COR-L47 (cell line): ENCODE measurements at regions not wholly inside any gene's neighbourhood (a gene's known extent, or its start where the extent isn't known, plus 50 kb on each side); places are given as distances from the start of the nearest gene placed in this dataset.
"Not testable (repeated sequence)": the region's sequence is repeated elsewhere in the genome, so short reads cannot be mapped to it uniquely, and the experiment has no call there.

Source experiments
- DNase-seq: peaks from one replicate; lab custom pipeline; 2025; lab: John Stamatoyannopoulos, UW

DNA sequence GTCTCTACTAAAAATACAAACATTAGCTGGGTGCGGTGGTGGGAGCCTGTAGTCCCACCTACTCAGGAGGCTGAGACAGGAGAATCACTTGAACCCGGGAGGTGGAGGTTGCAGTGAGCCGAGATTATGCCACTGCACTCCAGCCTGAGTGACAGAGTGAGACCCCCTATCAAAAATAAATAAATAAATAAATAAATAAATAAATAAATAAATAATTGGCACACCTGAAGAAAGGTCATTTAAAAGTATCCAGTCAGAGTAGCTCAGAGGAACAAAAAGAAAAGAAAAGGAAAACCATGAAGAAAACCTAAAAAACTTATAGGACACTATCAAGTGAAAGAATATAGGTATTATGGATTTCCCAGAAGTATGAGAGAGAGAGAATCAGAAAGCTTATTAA is 330.1 kb upstream of the AR start:
- not testable (repeated sequence) for DNase-seq

DNA sequence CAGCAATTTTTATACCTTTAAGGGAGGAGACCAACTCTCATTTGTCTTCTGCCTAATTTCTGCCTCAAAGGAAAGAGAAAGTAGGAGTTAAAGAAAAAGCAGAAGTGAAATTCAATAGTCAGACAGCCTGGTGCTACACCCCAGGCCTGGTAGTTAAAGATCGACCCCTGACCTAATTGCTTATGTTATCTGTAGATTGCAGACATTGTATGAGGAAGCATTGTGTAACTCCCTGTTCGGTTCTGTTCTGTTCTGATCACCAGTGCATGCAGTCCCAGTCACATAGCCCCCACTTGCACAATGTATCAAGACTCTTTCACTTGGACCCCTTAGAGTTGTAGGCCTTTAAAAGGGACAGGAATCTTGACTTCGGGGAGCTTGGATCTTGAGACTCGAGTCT is 335.9 kb upstream of the AR start:
- no peak for DNase-seq

DNA sequence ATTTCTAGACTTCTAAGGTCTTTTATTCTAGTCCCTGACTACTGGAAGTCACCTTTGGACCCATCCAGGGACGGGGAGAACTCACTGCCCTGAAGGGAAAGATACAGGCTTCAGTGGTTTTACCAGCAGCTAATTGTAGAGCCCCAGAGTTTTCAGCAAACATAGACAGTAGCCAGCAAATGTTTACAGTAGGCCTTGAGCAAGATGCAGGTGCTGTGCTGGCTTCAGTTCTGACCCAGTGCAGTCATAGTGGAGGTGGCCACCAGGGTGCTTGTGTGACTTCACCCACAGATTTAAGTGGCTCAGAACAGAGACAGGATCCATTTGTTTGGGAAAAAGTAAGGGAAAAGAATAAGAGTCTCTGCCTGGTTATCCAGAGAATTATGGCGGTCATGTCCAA is 384.4 kb upstream of the AR start:
- no peak for DNase-seq

DNA sequence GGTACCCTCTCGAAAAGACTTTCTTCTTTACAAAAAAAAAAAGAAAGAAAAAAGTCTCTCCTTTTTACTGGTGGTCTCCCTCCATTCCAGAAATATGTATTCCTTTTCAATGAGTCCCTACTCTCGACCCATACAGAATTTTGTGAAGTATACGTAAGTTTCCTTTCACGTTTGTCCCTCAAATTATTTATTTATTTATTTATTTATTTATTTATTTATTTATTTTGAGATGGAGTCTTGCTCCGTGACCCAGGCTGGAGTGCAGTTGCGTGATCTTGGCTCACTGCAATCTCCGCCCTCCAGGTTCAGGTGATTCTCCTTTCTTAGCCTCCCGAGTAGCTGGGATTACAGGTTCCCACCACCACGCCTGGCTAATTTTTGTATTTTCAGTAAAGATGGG is 429.2 kb upstream of the AR start:
- no peak for DNase-seq

DNA sequence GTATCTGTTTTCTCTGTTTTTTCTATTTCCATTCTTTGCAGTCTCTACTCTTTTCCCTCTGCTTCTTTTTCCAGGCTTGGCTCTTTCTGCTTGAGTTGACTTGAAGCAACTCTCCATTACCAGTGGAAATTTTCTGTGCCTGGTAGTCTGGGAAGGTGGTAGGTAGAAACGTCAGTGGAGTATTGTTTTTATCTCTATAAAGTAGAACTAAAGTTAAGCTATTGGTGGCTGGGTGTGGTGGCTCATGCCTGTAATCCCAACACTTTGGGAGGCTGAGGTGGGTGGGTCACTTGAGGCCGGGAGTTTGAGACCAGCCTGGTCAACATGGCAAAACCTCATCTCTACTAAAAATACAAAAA is 438.1 kb upstream of the AR start:
- no peak for DNase-seq

DNA sequence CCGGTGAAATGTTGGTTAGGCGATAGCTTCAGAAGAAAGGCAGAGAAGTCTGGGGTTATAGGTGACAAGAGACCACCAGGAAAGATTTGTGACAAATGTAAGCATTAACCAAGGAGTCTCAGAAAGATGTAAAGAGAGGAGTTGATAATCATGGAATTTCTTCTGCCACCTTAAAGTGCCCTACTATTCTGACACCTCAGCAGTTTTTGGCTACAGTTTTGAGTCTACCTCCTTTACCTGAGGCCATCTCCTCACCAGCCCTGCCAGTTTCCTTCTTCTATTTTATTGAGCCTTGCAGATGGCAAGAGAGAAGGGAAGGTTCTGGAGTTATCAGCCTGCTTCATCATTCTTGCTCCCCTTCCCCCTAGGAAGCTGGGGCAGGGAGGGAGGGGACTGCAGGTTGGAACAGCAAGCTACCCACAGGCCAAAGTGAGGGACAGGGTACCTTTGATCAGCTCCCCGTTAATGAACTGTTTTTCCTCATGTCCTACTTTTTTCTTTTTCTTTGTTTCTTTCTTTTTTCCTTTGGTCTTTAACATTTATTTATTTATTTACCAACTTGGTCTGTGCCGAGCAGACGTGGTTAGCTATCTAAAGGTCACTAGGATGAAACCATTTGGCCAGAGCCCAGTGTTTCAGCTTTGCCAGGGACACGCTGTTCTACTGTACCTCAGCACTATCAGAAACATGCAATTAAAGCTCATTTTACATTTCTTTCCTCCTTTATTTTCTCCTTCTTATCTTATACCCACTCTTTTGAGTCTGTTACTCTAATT is 438.7 kb upstream of the AR start:
- no peak for DNase-seq

DNA sequence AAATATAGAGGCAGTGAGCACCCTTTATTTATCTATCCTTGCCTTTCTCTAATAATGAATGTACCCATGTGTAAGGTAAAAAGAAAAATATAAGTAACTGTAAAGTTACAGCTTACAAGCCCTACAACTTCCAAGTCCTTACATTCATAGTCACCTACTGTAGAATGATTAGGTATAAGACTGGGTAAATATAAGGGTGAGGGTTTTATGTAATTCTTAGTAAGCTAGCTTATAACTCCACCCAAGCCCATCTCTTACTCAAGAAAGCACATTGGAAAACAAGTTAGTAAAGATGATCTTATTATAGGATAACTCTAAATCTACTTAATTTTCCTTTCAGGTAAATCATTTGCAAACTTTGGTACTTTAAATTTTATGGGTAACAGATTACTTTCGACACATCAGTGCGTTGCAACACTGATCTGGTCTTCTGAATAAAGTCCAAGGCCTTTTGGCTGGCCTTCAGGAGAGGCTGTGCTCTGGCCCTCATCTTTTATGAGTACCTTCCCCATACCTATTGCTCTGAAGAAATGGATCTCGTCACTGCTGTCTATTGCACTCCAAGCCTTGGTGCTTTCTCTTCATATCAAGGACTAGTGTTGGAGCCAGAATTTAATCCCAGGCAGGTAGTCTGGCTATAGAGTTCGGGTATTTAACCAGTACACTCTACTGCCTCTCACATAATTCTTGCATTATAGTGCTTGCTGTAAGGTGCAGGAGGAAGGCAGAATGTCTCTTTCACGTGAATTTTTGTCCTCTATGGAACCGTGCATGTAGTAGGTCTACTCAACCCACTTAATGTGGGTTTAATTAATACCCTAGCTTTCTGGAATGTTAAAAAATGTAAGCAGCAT is 443.6 kb upstream of the AR start:
- DNase-seq, result no peak

DNA sequence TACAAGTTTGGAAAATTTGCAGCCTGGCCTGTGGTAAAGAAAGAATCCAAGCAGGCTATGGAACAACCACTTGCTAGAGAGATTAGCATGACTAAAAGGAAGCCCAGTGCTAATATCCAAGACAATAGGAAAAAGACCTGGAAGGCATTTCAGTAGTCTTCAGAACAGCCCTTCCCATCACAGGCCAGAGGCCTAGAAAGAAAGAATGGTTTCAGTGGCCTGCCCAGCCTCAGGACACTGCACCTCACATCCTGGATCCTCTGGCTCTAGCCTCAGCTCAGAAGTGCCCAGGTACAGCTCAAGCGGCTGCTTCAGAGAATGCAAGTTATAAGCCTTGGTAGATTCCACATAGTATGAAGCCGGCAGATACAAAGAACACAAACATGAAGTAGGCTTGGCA is 449.8 kb upstream of the AR start:
- no peak for DNase-seq

DNA sequence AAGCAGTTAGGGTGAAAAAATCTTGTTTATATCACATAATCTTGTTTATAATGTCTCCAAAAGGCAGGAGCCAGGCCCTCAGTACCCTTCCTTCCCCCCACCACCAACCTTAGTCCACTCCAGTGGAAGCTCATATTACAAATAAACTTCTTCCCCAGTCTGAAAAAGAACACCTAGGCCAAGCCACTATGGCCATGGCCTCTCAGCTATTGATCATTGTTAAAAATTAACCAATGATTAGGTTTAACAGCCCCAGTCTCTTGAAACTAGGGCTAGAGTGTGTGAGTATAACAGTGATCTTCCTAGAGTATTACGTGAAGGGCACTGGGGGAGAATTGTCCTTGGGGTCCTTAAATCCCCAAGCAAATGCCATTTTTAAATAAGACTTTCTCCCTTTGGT is 411.9 kb upstream of the EDA2R start:
- no peak for DNase-seq

DNA sequence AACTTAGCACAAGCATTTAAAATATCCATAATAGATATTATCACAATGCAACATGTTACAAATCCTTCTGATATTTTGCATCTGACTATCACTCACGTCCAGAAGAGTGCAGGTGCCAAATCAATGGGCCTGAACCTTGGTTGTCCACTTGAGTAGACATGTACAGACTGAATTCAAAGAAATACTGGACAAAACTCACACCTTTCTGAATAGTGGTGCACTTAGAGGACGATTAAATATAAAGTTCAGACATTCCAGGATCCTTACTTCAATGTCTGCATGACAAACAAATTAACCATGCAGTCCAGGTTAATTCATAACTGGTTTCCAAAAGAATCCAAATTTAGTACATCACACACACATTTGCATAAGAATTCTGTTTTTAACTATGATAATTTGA is 406.0 kb upstream of the EDA2R start:
- no peak for DNase-seq

DNA sequence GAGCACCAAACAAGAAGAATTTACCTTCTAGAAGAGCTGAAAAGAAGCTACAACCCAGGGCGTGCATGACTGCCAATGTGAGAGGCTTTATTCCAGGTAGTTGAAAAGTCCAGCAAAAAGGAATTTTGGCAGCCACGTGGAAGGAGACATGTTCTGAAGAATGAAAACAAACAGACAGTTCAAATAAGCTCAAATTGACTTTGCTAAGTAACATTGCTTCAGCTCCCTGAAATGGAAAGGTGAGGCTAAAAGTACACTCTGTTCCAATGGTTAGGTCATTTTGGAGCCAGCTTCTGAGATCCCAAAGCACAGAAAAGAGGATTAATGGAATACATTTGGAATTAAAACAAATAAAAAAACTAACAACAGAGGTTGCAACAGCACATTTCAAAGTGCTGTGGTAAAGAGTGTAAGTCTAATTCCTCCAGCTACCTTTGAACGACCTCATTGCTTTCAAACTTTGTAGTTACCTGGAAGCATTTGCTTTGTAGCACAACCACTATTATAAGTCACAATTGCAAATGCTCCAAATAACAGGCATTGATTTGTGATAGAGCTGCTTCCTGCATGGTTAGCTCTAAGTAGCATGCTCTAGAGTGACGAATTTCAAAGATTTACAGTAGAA is 405.3 kb upstream of the EDA2R start:
- no peak for DNase-seq

DNA sequence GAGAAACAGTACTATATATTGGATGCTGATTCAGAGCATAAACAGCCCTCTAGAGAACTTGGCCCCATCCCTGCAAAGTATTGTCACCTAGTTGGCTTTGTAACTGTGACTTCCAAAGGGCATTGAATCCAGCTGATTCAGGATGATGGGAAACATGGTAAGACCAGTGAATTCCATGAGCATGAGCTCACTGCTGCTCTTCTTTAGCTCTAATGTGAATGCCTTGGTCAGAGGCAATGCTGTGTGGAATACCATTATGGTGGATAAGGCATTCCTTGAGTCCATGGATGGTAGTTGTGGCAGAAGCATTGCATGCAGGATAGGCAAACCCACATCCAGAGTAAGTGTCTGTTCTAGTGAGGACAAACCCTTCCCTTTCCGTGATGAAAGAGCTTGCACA is 365.6 kb upstream of the EDA2R start:
- DNase-seq, result no peak

DNA sequence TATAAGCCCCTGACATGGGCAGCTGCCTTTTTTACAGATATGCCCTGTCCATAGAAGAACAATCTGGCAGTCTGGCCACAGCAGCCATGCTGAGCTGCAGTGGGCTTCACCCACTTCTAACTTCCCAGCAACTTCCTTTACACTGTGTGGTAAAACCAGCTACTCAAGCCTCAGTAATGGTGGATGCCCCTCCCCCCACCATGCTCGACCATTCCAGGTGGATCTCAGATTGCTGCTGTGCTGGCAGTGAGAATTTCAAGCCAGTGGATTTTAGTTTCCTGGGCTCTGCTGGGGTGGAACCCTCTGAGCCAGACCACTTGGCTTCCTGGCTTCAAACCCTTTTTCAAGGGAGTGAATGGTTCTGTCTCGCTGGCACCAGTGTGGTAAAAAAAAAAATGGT is 355.9 kb upstream of the EDA2R start:
- no peak for DNase-seq

DNA sequence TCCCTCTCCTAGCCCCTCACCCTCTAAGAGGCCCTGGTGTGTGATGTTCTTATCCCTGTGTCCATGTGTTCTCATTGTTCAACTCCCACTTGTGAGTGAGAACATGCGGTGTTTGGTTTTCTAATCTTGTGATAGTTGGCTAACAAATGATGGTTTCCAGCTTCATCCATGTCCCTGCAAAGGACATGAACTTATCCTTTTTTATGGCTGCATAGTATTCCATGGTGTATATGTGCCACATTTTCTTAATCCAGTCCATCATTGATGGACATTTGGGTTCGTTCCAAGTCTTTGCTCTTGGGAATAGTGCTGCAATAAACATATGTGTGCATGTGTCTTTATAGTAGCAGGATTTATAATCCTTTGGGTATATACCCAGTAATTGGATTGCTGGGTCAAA is 353.2 kb upstream of the EDA2R start:
- DNase-seq, result not testable (repeated sequence)

DNA sequence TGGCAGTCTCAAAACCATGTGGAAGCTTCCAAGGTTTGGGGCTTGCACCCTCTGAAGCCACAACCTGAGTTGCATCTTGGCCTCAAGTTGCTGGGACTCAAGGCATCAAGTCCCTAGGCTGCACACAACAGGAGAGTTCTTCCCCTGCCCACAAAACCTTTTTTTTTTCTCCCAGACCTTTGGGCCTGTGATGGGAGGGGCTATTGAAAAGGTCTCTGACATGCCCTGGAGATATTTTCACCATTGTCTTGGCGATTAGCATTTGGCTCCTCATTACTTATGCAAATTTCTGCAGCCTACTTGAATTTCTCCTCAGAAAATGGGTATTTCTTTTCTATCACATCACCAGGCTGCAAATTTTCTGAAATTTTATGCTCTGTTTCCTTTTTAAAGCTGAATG is 349.5 kb upstream of the EDA2R start:
- no peak for DNase-seq

DNA sequence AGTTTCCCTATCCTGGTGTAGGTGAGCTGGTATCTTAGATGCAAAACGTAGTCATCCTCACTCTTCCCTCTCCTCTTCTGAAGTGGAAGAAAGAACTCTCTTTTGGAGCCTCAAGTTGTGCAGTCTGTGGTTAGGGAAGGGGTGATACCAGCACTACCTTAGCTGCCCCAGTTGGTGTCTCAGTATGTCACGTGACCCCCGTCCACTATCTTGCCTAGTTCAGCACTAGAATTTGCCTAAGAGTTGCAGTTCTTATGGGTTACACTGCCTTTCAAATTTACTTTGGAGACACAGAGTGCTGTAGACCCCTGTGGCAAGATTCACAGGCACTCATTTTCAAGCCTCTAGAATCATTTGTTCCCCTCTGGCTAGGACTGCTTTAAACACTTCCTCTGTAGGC is 322.8 kb upstream of the EDA2R start:
- no peak for DNase-seq

DNA sequence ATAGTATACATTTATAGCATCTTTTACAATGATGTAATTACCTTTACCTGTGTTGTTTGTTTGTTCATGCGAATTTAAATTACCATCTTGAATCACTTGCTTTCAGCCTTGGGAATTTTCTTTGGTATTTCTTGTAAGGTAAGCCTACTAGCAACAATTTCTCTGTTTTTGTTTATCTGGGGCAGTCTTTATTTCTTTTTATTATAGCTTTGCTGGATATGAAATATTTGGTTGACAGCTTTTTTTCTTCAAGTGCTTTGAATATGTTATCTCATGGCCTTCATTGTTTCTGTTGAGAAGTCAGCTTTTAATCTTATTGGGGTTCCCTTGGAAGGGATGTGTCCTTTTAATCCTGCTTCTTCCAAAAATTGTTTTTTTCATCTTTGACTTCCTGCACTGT is 292.8 kb upstream of the EDA2R start:
- no peak for DNase-seq

DNA sequence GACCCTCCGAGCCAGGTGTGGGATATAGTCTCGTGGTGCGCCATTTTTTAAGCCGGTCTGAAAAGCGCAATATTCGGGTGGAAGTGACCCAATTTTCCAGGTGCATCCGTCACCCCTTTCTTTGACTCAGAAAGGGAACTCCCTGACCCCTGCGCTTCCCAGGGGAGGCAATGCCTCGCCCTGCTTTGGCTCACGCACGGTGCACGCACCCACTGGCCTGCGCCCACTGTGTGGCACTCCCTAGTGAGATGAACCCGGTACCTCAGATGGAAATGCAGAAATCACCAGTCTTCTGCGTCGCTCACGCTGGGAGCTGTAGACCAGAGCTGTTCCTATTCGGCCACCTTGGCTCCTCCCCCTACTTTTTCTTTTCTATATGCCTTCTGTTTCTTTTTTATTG is 291.6 kb upstream of the EDA2R start:
- not testable (repeated sequence) for DNase-seq

DNA sequence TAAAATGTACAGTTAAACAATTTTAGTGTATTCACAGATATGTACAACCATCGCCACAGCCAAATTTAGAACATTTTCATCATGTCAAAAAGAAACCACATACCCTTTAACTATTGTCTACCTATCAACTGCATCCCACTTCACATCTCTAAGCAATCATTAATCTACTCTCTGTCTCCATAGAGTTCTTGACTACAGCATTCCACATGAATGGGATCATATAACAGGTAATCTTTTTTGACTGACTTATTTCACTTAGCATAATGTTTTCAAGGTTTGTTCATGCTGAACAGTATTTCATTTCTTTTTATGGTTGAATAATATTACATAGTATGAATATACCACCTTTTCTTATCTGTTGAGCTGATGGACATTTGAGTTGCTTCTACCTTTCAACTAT is 281.4 kb upstream of the EDA2R start:
- no peak for DNase-seq

DNA sequence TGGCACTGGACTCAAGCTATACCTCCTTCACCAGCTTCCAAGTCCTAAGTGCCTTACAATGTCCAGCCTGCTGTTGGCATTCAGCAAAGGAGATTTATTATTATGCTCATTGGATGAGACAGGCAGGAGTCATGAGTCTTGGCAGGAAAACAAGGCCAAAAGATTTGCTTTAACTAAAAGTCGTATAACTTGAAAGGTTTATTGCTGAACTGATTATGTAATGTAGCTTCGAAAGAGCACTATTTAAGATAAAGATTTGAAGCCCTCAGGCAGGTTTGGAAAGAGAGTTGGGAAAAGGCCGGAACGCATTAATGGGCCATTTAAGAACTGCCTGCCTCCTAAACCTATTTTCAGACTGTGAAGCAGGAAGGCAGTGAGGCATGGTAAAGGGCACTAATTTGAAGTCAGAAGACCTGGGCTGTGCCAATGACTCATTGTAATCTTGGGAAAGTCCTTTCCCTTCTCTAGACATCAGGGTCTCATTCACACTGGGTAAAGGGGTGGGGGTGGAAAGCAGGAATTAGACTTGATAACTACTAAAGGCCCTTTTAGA is 280.5 kb upstream of the EDA2R start:
- no peak for DNase-seq

DNA sequence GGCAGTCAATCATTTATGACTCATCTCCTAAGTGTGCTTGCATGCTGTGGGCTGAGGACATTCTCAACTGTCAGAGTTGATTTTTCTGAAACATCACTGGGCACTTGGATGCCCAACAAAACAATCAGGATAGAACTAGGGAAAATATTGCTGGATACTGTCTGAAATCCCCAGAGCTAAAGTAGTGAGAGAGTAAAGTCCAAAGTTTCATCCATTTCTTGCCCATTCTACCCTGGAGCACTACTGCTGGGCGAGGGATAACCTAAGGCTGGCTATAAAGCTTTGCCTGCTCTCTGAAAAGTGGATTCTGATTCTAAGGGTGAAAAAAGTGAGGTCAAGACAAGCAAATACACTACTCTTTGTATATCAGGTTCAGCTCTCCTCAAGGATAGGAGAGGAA is 279.6 kb upstream of the EDA2R start:
- DNase-seq, result no peak

DNA sequence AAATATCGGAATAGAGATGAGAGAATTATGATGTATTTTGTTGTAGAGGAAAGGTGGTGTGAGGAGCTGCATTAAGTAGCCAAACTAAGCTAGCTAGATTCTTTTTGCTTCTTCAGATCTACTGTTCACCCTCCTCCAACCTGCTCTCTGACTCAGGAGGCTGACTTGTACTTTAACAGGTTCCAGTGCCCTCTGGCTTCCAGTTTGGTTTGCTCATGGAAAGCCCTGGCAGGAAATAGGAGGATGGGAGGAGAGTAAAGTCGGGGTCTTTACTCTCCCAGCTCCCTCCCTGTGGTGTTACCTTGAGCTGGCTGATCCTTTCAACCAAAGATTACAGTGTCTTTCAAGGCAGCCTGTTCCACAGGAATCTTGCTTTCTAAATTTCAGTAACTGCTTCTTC is 277.0 kb upstream of the EDA2R start:
- DNase-seq, result no peak

DNA sequence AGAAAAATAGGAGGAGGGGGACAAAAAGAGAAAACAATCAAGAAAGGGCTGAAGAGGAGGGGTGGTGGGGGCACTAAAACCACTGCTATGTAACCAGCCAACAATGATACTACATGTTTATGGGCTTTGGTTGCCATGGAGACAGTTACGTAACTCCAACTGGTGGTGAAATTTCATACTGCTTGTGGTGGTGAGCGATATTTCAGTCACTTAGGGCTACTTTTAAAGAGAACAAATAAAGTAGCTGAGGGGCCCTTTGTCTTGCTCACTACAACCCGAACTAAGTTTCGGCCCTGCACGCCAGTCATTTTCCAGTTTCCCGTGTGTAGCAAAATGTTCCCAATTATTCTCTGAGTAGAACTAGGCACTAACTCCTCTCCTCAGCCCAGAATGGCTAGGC is 275.2 kb upstream of the EDA2R start:
- DNase-seq, result no peak
